Activated naive CD4-positive, alpha-beta T cell treated with anti-CD3 and anti-CD28 coated beads, Interleukin-2, amount 50 U/mL, for 24 hours (primary cell): ENCODE measurements at regions not wholly inside any gene's neighbourhood (a gene's known extent, or its start where the extent isn't known, plus 50 kb on each side); places are given as distances from the start of the nearest gene placed in this dataset.
"Not testable (repeated sequence)": the region's sequence is repeated elsewhere in the genome, so short reads cannot be mapped to it uniquely, and the experiment has no call there.

ENCODE experiments used
- H3K27ac Mint-ChIP-seq: one replicate; pipeline ENCODE4 v1.8.0; 2021; ENCODE audit warnings: mild to moderate bottlenecking, mixed read lengths
- H3K27me3 Mint-ChIP-seq: one replicate; pipeline ENCODE4 v1.8.0; 2021; ENCODE audit warnings: mixed read lengths
- H3K36me3 Mint-ChIP-seq: one replicate; pipeline ENCODE4 v1.8.0; 2021; ENCODE audit warnings: mixed read lengths
- H3K4me1 Mint-ChIP-seq: one replicate; pipeline ENCODE4 v1.8.0; 2021; ENCODE audit warnings: mixed read lengths
- H3K4me3 Mint-ChIP-seq: one replicate; pipeline ENCODE4 v1.8.0; 2021; ENCODE audit warnings: mild to moderate bottlenecking, mixed read lengths
- H3K9me3 Mint-ChIP-seq: one replicate; pipeline ENCODE4 v1.8.0; 2021; ENCODE audit warnings: mixed read lengths

DNA sequence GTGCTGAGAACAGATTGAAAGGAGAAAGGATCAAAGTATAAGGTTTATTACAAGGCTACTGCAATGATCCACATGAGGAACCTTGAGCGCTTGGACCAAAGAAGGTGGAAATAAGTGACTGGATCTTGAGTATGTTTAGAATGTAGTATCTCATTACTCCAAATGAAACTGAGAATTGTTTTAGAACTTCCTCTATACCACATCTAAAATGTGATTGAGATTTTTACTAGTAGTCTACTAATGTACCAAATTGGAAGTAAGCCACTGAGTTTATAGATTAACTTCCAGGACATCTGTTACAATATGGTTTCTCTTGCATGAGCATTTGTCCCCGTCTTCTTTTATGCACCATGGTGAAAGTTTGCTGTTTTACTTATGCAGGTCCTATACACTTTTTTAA, 300.5 kb downstream of the SUCLG1 start:
- Mint-ChIP-seq H3K9me3 (no peaks in the 10 kb centered on the region), H3K4me1 (no peaks in the 10 kb centered on the region), H3K27ac (no peak overlapping the region), H3K27me3 (peaks cover 8% of the 10 kb centered on the region), H3K4me3 (no peak overlapping the region), H3K36me3 (no peaks in the 10 kb centered on the region)

GRCh38 chr2:84152462-84152861, 306.6 kb downstream of the SUCLG1 start:
- Mint-ChIP-seq H3K9me3 (no peaks in the 10 kb centered on the region), H3K36me3 (no peaks in the 10 kb centered on the region), H3K4me1 (no peaks in the 10 kb centered on the region), H3K27ac (no peak overlapping the region), H3K4me3 (no peak overlapping the region), H3K27me3 (peaks cover 4% of the 10 kb centered on the region)

DNA sequence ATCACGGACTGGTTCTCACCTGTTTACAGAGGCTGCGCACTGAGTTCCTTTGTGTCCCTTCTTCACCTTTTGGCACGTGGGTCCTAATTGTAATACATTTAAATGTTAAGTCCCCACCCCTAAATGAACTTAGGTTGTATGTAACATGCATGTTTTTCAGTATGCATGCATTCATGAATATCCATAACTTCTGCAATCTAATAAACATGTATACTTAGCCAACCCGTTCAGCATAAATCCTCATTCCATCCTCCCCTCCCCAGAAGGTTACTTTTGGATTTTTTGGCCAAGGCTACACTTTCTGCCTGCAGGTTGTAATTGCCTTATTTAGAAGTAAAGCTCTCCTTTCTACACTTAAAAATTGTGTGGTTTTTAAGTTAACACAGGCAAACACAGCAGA, 314.7 kb downstream of the SUCLG1 start:
- peaks cover 7% of the 10 kb centered on the region for H3K27me3 Mint-ChIP-seq
- H3K27ac Mint-ChIP-seq, result no peak overlapping the region
- no peaks in the 10 kb centered on the region for H3K9me3 Mint-ChIP-seq
- H3K4me1 Mint-ChIP-seq, result no peaks in the 10 kb centered on the region
- H3K4me3 Mint-ChIP-seq, result no peak overlapping the region
- H3K36me3 Mint-ChIP-seq, result no peaks in the 10 kb centered on the region

DNA sequence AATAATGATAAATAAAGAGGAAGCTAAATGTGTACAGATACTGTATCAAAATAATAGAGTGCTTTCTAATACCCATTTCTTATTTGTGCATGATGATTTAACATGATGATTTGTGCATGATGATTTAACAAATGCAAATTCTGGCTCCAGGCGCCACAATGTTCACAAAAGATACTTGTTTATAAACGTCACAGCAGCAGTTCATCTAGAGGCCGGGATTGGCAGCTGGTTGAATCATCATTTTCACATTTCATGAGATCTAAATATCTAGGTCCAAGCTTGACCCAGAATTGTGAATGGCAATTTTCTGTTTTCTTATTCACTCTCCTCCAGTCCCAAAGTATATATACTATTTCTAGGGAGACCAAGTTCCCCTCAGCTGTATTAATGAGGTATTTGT, 322.0 kb downstream of the SUCLG1 start:
- H3K36me3 Mint-ChIP-seq, result no peaks in the 10 kb centered on the region
- H3K9me3 Mint-ChIP-seq, result no peaks in the 10 kb centered on the region
- H3K27ac Mint-ChIP-seq, result no peak overlapping the region
- H3K4me3 Mint-ChIP-seq, result no peak overlapping the region
- peaks cover 8% of the 10 kb centered on the region for H3K27me3 Mint-ChIP-seq
- H3K4me1 Mint-ChIP-seq, result no peaks in the 10 kb centered on the region

DNA sequence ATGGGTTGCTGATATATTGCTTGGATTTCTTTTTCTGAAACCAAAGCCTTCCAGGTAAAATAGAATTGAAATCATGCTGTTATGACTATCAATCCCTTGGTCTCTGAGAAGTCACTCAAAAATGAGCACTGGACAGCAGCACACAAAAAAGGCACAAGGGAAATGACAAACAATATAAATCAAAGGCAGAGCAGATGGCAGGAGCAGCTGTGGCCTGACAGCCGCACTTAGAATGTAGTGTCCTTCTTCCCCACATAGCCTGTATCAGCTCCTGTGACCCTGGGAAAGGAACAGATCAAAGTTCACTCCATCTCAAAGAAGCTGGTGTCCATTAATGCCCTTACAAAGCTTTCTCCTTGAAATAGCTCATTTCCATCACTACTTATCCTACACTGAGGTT, 326.7 kb downstream of the SUCLG1 start:
- Mint-ChIP-seq H3K4me3 (no peak overlapping the region), H3K27me3 (peaks cover 5% of the 10 kb centered on the region), H3K36me3 (no peaks in the 10 kb centered on the region), H3K9me3 (no peaks in the 10 kb centered on the region), H3K27ac (no peak overlapping the region), H3K4me1 (no peaks in the 10 kb centered on the region)

- H3K4me3 Mint-ChIP-seq, result no peak overlapping the region
- H3K9me3 Mint-ChIP-seq, result no peaks in the 10 kb centered on the region
- H3K4me1 Mint-ChIP-seq, result no peaks in the 10 kb centered on the region
- H3K36me3 Mint-ChIP-seq, result no peaks in the 10 kb centered on the region
- peaks cover 2% of the 10 kb centered on the region for H3K27me3 Mint-ChIP-seq
- no peak overlapping the region for H3K27ac Mint-ChIP-seq
Measured at GRCh38 chr2:84131278-84131830, 327.7 kb downstream of the SUCLG1 start.

GRCh38 chr2:84129018-84129417, 330.1 kb downstream of the SUCLG1 start:
- Mint-ChIP-seq H3K27me3 (peaks cover 2% of the 10 kb centered on the region), H3K4me3 (no peak overlapping the region), H3K4me1 (no peaks in the 10 kb centered on the region), H3K9me3 (no peaks in the 10 kb centered on the region), H3K36me3 (no peaks in the 10 kb centered on the region), H3K27ac (no peak overlapping the region)

- not testable (repeated sequence) for H3K4me1 Mint-ChIP-seq, H3K27ac Mint-ChIP-seq, H3K9me3 Mint-ChIP-seq, H3K36me3 Mint-ChIP-seq, H3K27me3 Mint-ChIP-seq, H3K4me3 Mint-ChIP-seq
Measured at GRCh38 chr2:84127812-84128211, 331.3 kb downstream of the SUCLG1 start.

DNA sequence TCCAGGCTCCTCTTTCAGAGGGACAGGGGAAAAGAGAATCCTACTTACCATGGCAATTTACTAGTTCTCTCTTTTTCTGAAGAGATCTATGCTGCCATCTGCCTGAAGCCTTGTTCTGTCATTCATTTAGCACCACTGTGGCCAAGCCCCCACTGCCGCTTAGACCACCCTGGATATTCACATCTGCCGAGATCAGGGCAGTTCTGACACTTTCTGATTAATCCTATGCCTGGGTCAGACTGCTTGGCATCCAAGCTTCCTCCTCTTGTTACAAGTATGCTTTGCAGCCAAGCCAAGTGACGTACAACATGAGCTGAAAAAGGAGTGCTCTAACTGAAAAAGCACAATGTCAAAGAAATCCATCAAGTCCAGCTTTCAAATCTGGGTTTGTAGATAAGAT, 332.6 kb downstream of the SUCLG1 start:
- Mint-ChIP-seq H3K9me3 (no peaks in the 10 kb centered on the region), H3K4me1 (no peaks in the 10 kb centered on the region), H3K27ac (no peak overlapping the region), H3K27me3 (peaks cover 4% of the 10 kb centered on the region), H3K36me3 (no peaks in the 10 kb centered on the region), H3K4me3 (no peak overlapping the region)

DNA sequence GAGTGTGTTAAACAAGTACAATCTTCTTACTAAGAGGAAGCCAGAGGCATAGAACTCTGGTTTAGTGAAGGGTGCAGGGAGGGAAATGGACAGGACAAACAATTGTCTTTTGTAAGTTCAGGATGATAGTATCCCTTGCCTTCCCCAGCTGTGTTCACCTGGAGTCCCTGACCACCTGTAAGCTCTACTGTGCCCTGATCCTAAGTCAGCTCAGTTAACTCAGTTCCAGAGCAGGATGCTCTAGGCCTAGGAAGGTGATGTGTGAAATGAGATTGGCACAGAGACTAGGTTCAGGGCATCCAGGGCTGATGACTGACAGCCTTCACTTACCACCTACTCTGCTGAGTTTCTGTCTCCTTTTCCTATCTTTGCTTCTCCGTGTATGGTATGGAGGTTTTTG, 333.0 kb downstream of the SUCLG1 start:
- H3K36me3 Mint-ChIP-seq, result no peaks in the 10 kb centered on the region
- no peak overlapping the region for H3K27ac Mint-ChIP-seq
- no peaks in the 10 kb centered on the region for H3K4me1 Mint-ChIP-seq
- no peaks in the 10 kb centered on the region for H3K9me3 Mint-ChIP-seq
- H3K27me3 Mint-ChIP-seq, result peaks cover 6% of the 10 kb centered on the region
- H3K4me3 Mint-ChIP-seq, result no peak overlapping the region

GRCh38 chr2:84116143-84116542, 342.9 kb downstream of the SUCLG1 start:
- no peak overlapping the region for H3K4me3 Mint-ChIP-seq
- H3K4me1 Mint-ChIP-seq, result no peaks in the 10 kb centered on the region
- H3K36me3 Mint-ChIP-seq, result no peaks in the 10 kb centered on the region
- H3K27me3 Mint-ChIP-seq, result peaks cover 5% of the 10 kb centered on the region
- no peak overlapping the region for H3K27ac Mint-ChIP-seq
- no peaks in the 10 kb centered on the region for H3K9me3 Mint-ChIP-seq

DNA sequence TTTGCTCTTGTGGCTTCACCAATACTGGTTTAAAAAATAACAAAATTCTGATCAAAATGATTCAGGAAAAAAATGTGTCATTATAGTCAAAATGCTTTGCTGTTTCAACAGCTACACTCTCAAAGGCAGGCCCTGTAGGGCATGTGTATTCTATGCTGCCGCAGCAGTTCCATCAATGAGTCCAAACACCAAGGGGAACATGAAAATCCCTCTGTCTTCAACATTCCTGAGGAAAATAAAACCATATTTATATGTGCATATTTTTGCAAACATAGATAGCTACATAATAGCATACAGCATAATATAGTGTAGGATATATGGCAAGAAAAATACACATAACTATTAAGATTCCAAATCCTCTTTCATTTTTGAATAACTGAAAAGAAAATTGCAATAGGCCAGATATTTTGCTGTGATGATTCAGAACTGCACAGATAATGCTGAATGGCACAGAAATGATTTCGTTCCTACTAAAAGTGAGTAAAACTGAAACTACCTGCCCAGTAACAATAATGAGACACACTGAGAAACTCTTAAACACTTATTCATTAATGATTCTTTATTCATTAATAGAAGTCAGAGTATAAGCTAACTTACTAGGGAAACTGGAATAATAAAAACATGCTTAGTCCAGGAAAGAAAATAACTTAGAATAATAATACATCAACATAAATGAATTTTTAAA, 343.8 kb downstream of the SUCLG1 start:
- Mint-ChIP-seq H3K27me3 (peaks cover 3% of the 10 kb centered on the region), H3K4me3 (no peak overlapping the region), H3K9me3 (no peaks in the 10 kb centered on the region), H3K4me1 (no peaks in the 10 kb centered on the region), H3K27ac (no peak overlapping the region), H3K36me3 (no peaks in the 10 kb centered on the region)

DNA sequence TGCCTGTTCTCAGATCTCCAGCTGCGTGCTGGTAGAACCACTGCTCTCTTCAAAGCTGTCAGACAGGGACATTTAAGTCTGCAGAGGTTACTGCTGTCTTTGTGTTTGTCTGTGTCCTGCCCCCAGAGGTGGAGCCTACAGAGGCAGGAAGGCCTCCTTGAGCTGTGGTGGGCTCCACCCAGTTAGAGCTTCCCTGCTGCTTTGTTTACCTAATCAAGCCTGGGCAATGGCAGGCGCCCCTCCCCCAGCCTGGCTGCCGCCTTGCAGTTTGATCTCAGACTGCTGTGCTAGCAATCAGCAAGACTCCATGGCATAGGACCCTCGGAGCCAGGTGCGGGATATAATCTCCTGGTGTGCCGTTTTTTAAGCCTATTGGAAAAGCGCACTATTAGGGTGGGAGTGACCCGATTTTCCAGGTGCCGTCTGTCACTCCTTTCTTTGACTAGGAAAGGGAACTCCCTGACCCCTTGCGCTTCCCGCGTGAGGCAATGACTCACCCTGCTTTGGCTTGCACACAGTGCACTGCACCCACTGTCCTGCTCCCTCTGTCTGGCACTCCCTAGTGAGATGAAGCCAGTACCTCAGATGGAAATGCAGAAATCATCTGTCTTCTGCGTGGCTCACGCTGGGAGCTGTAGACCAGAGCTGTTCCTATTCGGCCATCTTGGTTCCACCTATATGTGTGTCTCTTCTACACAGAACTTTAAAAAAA, 355.1 kb downstream of the SUCLG1 start:
- not testable (repeated sequence) for H3K4me1 Mint-ChIP-seq, H3K27me3 Mint-ChIP-seq

DNA sequence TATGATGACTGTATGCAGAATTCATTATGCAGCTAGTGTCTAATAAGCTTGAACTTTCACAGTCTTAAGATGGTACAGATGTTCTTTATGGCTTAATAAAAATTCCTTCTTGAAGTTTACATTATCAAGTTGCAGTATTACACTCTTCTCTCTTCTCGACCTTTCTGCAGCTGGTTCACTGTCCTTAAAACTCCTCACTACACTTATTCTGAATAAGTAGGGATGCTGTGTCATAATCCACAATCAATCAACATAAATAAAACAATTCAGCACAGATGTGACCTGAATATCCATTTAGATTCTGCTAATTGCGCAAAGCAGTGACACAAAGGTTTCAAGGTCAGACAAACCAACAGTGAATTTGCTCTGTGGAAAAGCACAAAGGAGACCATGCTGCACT, 356.8 kb downstream of the SUCLG1 start:
- Mint-ChIP-seq H3K4me3 (no peak overlapping the region), H3K27me3 (peaks cover 7% of the 10 kb centered on the region), H3K4me1 (no peaks in the 10 kb centered on the region), H3K27ac (no peak overlapping the region), H3K36me3 (peaks cover 2% of the 10 kb centered on the region), H3K9me3 (peaks cover 8% of the 10 kb centered on the region)

More for the DNA sequence above, 355.1 kb downstream of the SUCLG1 start:
- peaks cover 10% of the 10 kb centered on the region for H3K9me3 Mint-ChIP-seq
- H3K4me3 Mint-ChIP-seq, H3K36me3 Mint-ChIP-seq, H3K27ac Mint-ChIP-seq: not testable (repeated sequence)

DNA sequence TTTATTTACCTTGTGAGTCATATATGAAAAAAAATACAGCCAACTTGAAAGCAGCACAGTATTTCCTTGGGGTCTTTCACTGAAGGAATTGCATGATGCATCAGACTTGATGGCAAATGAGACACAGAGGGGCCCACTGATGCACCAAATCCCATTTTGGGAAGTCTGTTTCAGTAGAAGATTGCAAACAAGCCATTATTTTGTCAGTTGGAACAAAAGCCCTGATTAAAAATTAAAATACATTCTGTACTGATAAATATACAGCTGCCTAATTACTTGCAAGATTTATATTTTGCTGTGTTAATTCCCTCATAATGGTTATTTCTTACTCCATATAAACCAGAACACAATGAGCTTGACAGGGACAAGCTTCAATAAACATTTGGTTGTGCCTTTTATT, 370.4 kb downstream of the SUCLG1 start:
- no peak overlapping the region for H3K27ac Mint-ChIP-seq
- H3K27me3 Mint-ChIP-seq, result peaks cover 22% of the 10 kb centered on the region
- no peaks in the 10 kb centered on the region for H3K4me1 Mint-ChIP-seq

DNA sequence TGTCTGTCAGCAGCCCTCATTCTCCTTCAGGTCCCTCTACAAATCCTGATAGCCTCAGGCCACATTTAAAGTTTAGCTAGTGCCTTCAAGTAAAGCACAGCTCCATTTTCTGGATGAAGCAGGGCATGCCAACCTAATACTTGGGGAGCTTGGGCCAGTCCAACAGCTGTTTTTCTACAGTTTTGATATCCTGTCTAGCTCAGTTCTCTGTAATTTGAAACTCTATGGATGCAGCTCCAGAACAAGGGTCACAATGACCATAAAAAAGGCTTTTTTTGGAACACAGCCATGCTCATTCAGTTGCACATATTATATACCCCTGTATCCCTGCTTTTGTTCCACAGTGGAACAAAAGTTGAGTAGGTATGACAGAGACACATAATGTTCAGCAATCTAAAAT, 373.5 kb downstream of the SUCLG1 start:
- Mint-ChIP-seq H3K4me3 (no peak overlapping the region), H3K27ac (no peak overlapping the region), H3K4me1 (no peaks in the 10 kb centered on the region), H3K27me3 (peaks cover 18% of the 10 kb centered on the region), H3K36me3 (no peaks in the 10 kb centered on the region), H3K9me3 (no peaks in the 10 kb centered on the region)

More for the DNA sequence above, 370.4 kb downstream of the SUCLG1 start:
- H3K4me3 Mint-ChIP-seq, result no peak overlapping the region
- H3K36me3 Mint-ChIP-seq, result no peaks in the 10 kb centered on the region
- H3K9me3 Mint-ChIP-seq, result peaks cover 8% of the 10 kb centered on the region
